H9 (cell line): ENCODE measurements at regions not wholly inside any gene's neighbourhood (a gene's known extent, or its start where the extent isn't known, plus 50 kb on each side); places are given as distances from the start of the nearest gene placed in this dataset.

Experiments
- DNase-seq: peaks from one replicate; pipeline ENCODE4 v3.0.0-alpha.2; 2017
- H2AFZ ChIP-seq: one replicate; pipeline ENCODE4 v1.6.1; 2013; ENCODE audit warnings: mild to moderate bottlenecking, low read length, control low read depth, moderate library complexity
- H2AK5ac ChIP-seq: 2 replicates; pipeline ENCODE4 v1.6.1; 2013; ENCODE audit warnings: low read length, control low read depth, mixed read lengths; ENCODE audit not compliant: insufficient read length
- H2BK120ac ChIP-seq: one replicate; pipeline ENCODE4 v1.6.1; 2013; ENCODE audit warnings: low read depth, mild to moderate bottlenecking, low read length, control low read depth, inconsistent platforms; ENCODE audit not compliant: poor library complexity, severe bottlenecking
- H2BK12ac ChIP-seq: 2 replicates; pipeline ENCODE4 v1.6.1; 2013; ENCODE audit warnings: low read length, control low read depth, mixed read lengths, low read depth; ENCODE audit not compliant: insufficient read length
- H2BK15ac ChIP-seq: 2 replicates; pipeline ENCODE4 v1.6.1; 2013; ENCODE audit warnings: low read depth, low read length, control low read depth
- H2BK20ac ChIP-seq: one replicate; pipeline ENCODE4 v1.6.1; 2013; ENCODE audit warnings: low read depth, mild to moderate bottlenecking, low read length, control low read depth, inconsistent platforms; ENCODE audit not compliant: poor library complexity, severe bottlenecking
- H2BK5ac ChIP-seq: 2 replicates; pipeline ENCODE4 v1.6.1; 2013; ENCODE audit warnings: low read length, control low read depth, mixed read lengths; ENCODE audit not compliant: insufficient read length
- H3K14ac ChIP-seq: 2 replicates; pipeline ENCODE4 v1.6.1; 2013; ENCODE audit warnings: low read length, control low read depth; ENCODE audit not compliant: insufficient read depth
- H3K18ac ChIP-seq: 2 replicates; pipeline ENCODE4 v1.6.1; 2013; ENCODE audit warnings: low read depth, mild to moderate bottlenecking, mixed read lengths, low read length, control low read depth; ENCODE audit not compliant: insufficient read length
- H3K23ac ChIP-seq: 2 replicates; pipeline ENCODE4 v1.6.1; 2013; ENCODE audit warnings: low read length, control low read depth, mixed read lengths, low read depth; ENCODE audit not compliant: insufficient read length
- H3K23me2 ChIP-seq: 2 replicates; pipeline ENCODE4 v1.6.1; 2013; ENCODE audit warnings: low read depth, mild to moderate bottlenecking, mixed read lengths, low read length, control low read depth; ENCODE audit not compliant: insufficient read length, poor library complexity, severe bottlenecking
- H3K27ac ChIP-seq: 2 replicates; pipeline ENCODE4 v1.5.1; 2013; ENCODE audit warnings: low read length, control low read depth, mixed read lengths, low read depth; ENCODE audit not compliant: insufficient read length
- H3K27me3 ChIP-seq: 2 replicates; pipeline ENCODE4 v1.6.1; 2013; ENCODE audit warnings: low read length, control low read depth, inconsistent platforms; ENCODE audit not compliant: insufficient read depth
- H3K4ac ChIP-seq: 2 replicates; pipeline ENCODE4 v1.6.1; 2013; ENCODE audit warnings: low read depth, mild to moderate bottlenecking, control low read depth, inconsistent platforms, low read length, moderate library complexity
- H3K4me1 ChIP-seq: 2 replicates; pipeline ENCODE4 v1.6.1; 2013; ENCODE audit warnings: low read length, control low read depth, inconsistent platforms; ENCODE audit not compliant: insufficient read depth
- H3K4me2 ChIP-seq: 2 replicates; pipeline ENCODE4 v1.6.1; 2013; ENCODE audit warnings: low read length, control low read depth, mixed read lengths; ENCODE audit not compliant: insufficient read length, insufficient read depth
- H3K56ac ChIP-seq: 2 replicates; pipeline ENCODE4 v1.6.1; 2013; ENCODE audit warnings: low read depth, mild to moderate bottlenecking, mixed read lengths, low read length, control low read depth; ENCODE audit not compliant: insufficient read length
- H3K79me1 ChIP-seq: 2 replicates; pipeline ENCODE4 v1.6.1; 2013; ENCODE audit warnings: low read depth, mild to moderate bottlenecking, moderate library complexity, low read length, control low read depth, inconsistent platforms; ENCODE audit not compliant: insufficient read depth, poor library complexity, severe bottlenecking
- H3K79me2 ChIP-seq: 2 replicates; pipeline ENCODE4 v1.6.1; 2013; ENCODE audit warnings: low read length, control low read depth, inconsistent platforms; ENCODE audit not compliant: insufficient read depth
- H3K9ac ChIP-seq: 2 replicates; pipeline ENCODE4 v1.6.1; 2013; ENCODE audit warnings: low read length, control low read depth, mixed read lengths; ENCODE audit not compliant: insufficient read length; ENCODE audit errors: extremely low read depth
- H3K9me3 ChIP-seq: one replicate; pipeline ENCODE4 v1.6.1; 2013; ENCODE audit warnings: low read depth, low read length, inconsistent platforms; ENCODE audit not compliant: control insufficient read depth
- H3T11ph ChIP-seq: one replicate; pipeline ENCODE4 v1.6.1; 2013; ENCODE audit warnings: mild to moderate bottlenecking, low read length, control low read depth, inconsistent platforms
- H4K20me1 ChIP-seq: one replicate; pipeline ENCODE4 v1.6.1; 2013; ENCODE audit not compliant: control insufficient read depth, insufficient read length, insufficient read depth
- H4K5ac ChIP-seq: 2 replicates; pipeline ENCODE4 v1.6.1; 2013; ENCODE audit warnings: low read depth, mild to moderate bottlenecking, mixed read lengths, low read length, control low read depth; ENCODE audit not compliant: insufficient read length
- H4K8ac ChIP-seq: replicated peaks from 2 replicates; pipeline ENCODE4 v1.6.1; 2013; ENCODE audit warnings: low read length, control low read depth, mixed read lengths, low read depth; ENCODE audit not compliant: insufficient read length
- H4K91ac ChIP-seq: 2 replicates; pipeline ENCODE4 v1.6.1; 2013; ENCODE audit warnings: low read depth, mild to moderate bottlenecking, moderate library complexity, mixed read lengths, low read length, control low read depth; ENCODE audit not compliant: insufficient read length
- H3K27ac Mint-ChIP-seq, 3 experiments: 2 replicates in 2 of 3; 3 replicates in 1 of 3; pipeline ENCODE4 v1.8.0; 2020 to 2021; ENCODE audit warnings: mixed read lengths in 3 of 3, mild to moderate bottlenecking in 1 of 3, moderate library complexity in 1 of 3
- H3K27me3 Mint-ChIP-seq: 2 replicates; pipeline ENCODE4 v1.8.0; 2021; ENCODE audit warnings: low read depth, mild to moderate bottlenecking, moderate library complexity, mixed read lengths
- H3K36me3 Mint-ChIP-seq, 3 experiments: 2 replicates in 2 of 3; 3 replicates in 1 of 3; pipeline ENCODE4 v1.8.0; 2020 to 2021; ENCODE audit warnings: low read depth in 3 of 3, mixed read lengths in 3 of 3; ENCODE audit not compliant: insufficient read depth in 1 of 3
- H3K4me1 Mint-ChIP-seq, 2 experiments: 2 replicates each; pipeline ENCODE4 v1.8.0; 2020; ENCODE audit warnings: mixed read lengths in 2 of 2
- H3K4me3 Mint-ChIP-seq, 2 experiments: 2 replicates in 1 of 2; 3 replicates in 1 of 2; pipeline ENCODE4 v1.8.0; 2020 to 2021; ENCODE audit warnings: mild to moderate bottlenecking in 2 of 2, mixed read lengths in 2 of 2, moderate library complexity in 1 of 2
- H3K9me3 Mint-ChIP-seq, 2 experiments: 2 replicates in 1 of 2; 3 replicates in 1 of 2; pipeline ENCODE4 v1.8.0; 2020; ENCODE audit warnings: mild to moderate bottlenecking in 2 of 2, mixed read lengths in 2 of 2, moderate library complexity in 1 of 2
- CTCF ChIP-seq: fragments of 200-600 bp; sonication (generic); conservative IDR thresholded peaks from 3 replicates; pipeline ENCODE4 v1.8.0; 2021; ENCODE audit warnings: antibody characterized with exemption, mild to moderate bottlenecking
- WGBS: extraction: QIAGEN DNeasy Blood & Tissue Kit; methylation state at CpG from one replicate; pipeline ENCODE4 v1.1.7; 2013; ENCODE audit warnings: missing lambda C conversion rate, low lambda C conversion rate, mixed read lengths; ENCODE audit not compliant: insufficient read length; ENCODE audit errors: extremely low coverage; 5-methylcytosine and 5-hydroxymethylcytosine counted together

- Histone ChIP-seq H3K27ac (no peak overlapping the region), H2BK12ac (no peak overlapping the region), H3K23me2 (no peaks in the 10 kb centered on the region), H2BK120ac (no peak overlapping the region), H2AFZ (no peak overlapping the region), H3K9me3 (no peaks in the 10 kb centered on the region), H3K79me1 (no peaks in the 10 kb centered on the region), H3K79me2 (no peaks in the 10 kb centered on the region), H3K4me2 (no peak overlapping the region), H4K5ac (no peak overlapping the region), H3K4me1 (0 out of 2 replicates have a peak, but pooled peaks cover 2% of the 10 kb centered on the region), H2AK5ac (no peak overlapping the region), H3T11ph (no peak overlapping the region), H2BK20ac (no peak overlapping the region), H4K8ac (no peak overlapping the region), H3K4ac (no peak overlapping the region), H3K18ac (no peak overlapping the region), H4K91ac (no peak overlapping the region), H2BK15ac (no peak overlapping the region), H3K9ac (no peak overlapping the region), H3K23ac (no peak overlapping the region), H2BK5ac (no peak overlapping the region), H3K56ac (no peak overlapping the region), H3K27me3 (no peaks in the 10 kb centered on the region), H3K14ac (no peak overlapping the region), H4K20me1 (no peaks in the 10 kb centered on the region)
- no peak for TF ChIP-seq CTCF
- WGBS, result no CpG with 5 or more reads among the region's 32 CpGs
- Mint-ChIP-seq H3K27me3 (no peaks in the 10 kb centered on the region; the same call in 1 of the 2 replicates), H3K4me3 (no peak overlapping the region), H3K9me3 (peaks cover 5 to 6% of the 10 kb centered on the region in 2 experiments; a peak in 3 of 5 replicates), H3K4me1 (peaks cover 5% of the 10 kb centered on the region in 2 experiments; a peak in 3 of 4 replicates), H3K36me3 (0 out of 7 replicates have a peak, but pooled peaks cover 0 to 7% (median 0%) of the 10 kb centered on the region in 3 experiments), H3K27ac (no peak overlapping the region)
- DNase-seq, result no peak
These were observed 374.1 kb downstream of the ELAVL2 start for GRCh38 chr9:23451802-23452418.
